CD4-positive, alpha-beta T cell (primary cell): ENCODE measurements at regions not wholly inside any gene's neighbourhood (a gene's known extent, or its start where the extent isn't known, plus 50 kb on each side); places are given as distances from the start of the nearest gene placed in this dataset.

Experiments
- ATAC-seq: fragments of 200-7000 bp; cut with Tn5 transposase; one replicate; pipeline ENCODE4 v1.10.0; 2022; ENCODE audit warnings: mild to moderate bottlenecking; ENCODE audit not compliant: poor library complexity
- CTCF ChIA-PET: fragments of 350-600 bp; sonication (Branson Sonifier 250); formaldehyde crosslinking; loops from one replicate; lab custom pipeline; 2021; ENCODE audit warnings: antibody characterized with exemption, inconsistent platforms; lab: Charles Lee
- POLR2A ChIA-PET: fragments of 350-600 bp; sonication (Branson Sonifier 250); formaldehyde crosslinking; loops from one replicate; lab custom pipeline; 2021; ENCODE audit warnings: antibody characterized with exemption, inconsistent platforms; lab: Charles Lee
- DNase-seq, 14 experiments: peaks; one replicate each; pipeline ENCODE4 v3.0.0-alpha.2; 2013 to 2020; ENCODE audit warnings: mixed read lengths in 2 of 14
- H3K27ac ChIP-seq, 2 donors: one replicate each; pipeline versions ENCODE4 v1.5.1 to v1.7.0; 2013; ENCODE audit warnings: low read length in 2 of 2, low read depth in 1 of 2, mild to moderate bottlenecking in 1 of 2
- H3K27me3 ChIP-seq, 2 experiments: 1 replicate in 1 of 2; 2 replicates in 1 of 2; pipeline versions ENCODE4 v1.6.1 to v1.7.0; 2013; ENCODE audit warnings: low read length in 2 of 2, control low read depth in 1 of 2, mild to moderate bottlenecking in 1 of 2, moderate library complexity in 1 of 2; ENCODE audit not compliant: insufficient read depth in 2 of 2, control insufficient read depth in 1 of 2
- H3K36me3 ChIP-seq: one replicate; pipeline ENCODE4 v1.6.1; 2013; ENCODE audit warnings: low read length, control low read depth; ENCODE audit not compliant: insufficient read depth
- H3K4me1 ChIP-seq: one replicate; pipeline ENCODE4 v1.6.1; 2013; ENCODE audit warnings: low read length, control low read depth; ENCODE audit not compliant: insufficient read depth
- H3K4me3 ChIP-seq: one replicate; pipeline ENCODE4 v1.5.1; 2013; ENCODE audit warnings: mild to moderate bottlenecking, low read length, moderate library complexity
- H3K9me3 ChIP-seq, 2 experiments: 1 replicate in 1 of 2; 2 replicates in 1 of 2; pipeline versions ENCODE4 v1.6.1 to v1.7.0; 2013; ENCODE audit warnings: low read length in 2 of 2, mild to moderate bottlenecking in 2 of 2, control low read depth in 1 of 2, moderate library complexity in 1 of 2; ENCODE audit not compliant: control insufficient read depth in 1 of 2, insufficient read depth in 1 of 2
- H3K27ac Mint-ChIP-seq: one replicate; pipeline ENCODE4 v1.8.0; 2020; ENCODE audit warnings: mixed read lengths
- H3K27me3 Mint-ChIP-seq: one replicate; pipeline ENCODE4 v1.8.0; 2021; ENCODE audit warnings: mixed read lengths
- H3K36me3 Mint-ChIP-seq: one replicate; pipeline ENCODE4 v1.8.0; 2021; ENCODE audit warnings: low read depth, mixed read lengths
- H3K4me1 Mint-ChIP-seq: one replicate; pipeline ENCODE4 v1.8.0; 2021; ENCODE audit warnings: low read depth, mixed read lengths
- H3K4me3 Mint-ChIP-seq: one replicate; pipeline ENCODE4 v1.8.0; 2020; ENCODE audit warnings: mild to moderate bottlenecking, mixed read lengths
- H3K9me3 Mint-ChIP-seq: one replicate; pipeline ENCODE4 v1.8.0; 2020; ENCODE audit warnings: mixed read lengths
- CTCF ChIP-seq: fragments of 200-600 bp; IDR thresholded peaks from one replicate; pipeline ENCODE4 v1.8.0; 2022; ENCODE audit warnings: antibody characterized with exemption, mild to moderate bottlenecking
- intact Hi-C, 2 experiments: fragments of 100-400 bp; cut with DNase I in 1 of 2; cut with micrococcal nuclease in 1 of 2; formaldehyde crosslinking; loops; one replicate each; pipeline versions ENCODE4 v1.15.1 to v1.9.0; 2023 to 2025; cut with DNase I, micrococcal nuclease

DNA sequence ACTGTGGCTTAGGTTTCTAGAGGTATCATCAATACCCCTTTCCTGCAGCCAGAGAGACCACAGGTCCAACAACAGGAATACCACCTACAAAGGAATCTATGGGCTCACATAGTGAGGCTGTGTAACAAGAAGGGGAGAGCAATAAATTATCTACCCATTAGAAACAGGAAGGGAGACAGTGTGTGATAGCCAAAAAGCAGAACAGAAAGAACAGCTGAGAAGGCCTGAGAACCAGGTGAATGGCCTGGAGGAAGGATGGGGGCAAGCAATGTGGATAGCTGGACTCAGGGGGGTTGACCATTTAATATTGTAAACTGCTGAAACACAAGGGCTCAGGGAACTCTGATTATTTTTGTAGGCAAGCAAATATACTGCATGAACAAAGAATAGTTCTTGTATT lies 628.2 kb downstream of the COL12A1 start:
- ChIA-PET POLR2A (no interaction called here), CTCF (no interaction called here)
- Mint-ChIP-seq H3K9me3 (peaks cover 2% of the 10 kb centered on the region), H3K27me3 (no peaks in the 10 kb centered on the region), H3K4me1 (no peaks in the 10 kb centered on the region), H3K27ac (no peak overlapping the region), H3K4me3 (no peak overlapping the region), H3K36me3 (no peaks in the 10 kb centered on the region)
- Histone ChIP-seq H3K4me3 (no peak overlapping the region), H3K27ac (no peak overlapping the region), H3K9me3 (no peaks in the 10 kb centered on the region), H3K27me3 (no peaks in the 10 kb centered on the region), H3K36me3 (no peaks in the 10 kb centered on the region), H3K4me1 (no peaks in the 10 kb centered on the region)
- no peak for TF ChIP-seq CTCF
- DNase-seq (no peak), ATAC-seq (no peak)
- intact Hi-C loops, result loop anchor here in 1 of 2 experiments (10.0 kb wide), 1 partner anchor 843 kb away; no protein-coding TSS in a partner anchor

DNA sequence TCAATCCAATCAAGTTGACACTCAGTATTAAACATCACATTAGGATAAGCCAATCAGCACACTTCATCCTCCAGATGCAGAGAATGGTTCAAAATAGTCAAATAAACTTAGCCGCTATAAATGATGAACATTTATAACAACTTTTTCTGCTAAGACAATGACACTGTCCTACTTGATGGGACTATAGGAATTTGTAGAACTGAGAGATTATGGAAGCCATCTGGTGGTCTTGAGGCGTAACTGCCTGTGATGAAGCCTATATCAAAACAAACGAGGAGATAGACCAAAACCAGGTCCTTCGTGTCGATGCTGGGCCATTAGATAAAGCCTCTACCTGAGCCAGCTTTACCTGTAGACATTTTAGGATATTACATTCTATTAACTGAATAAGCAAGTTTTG lies 631.1 kb downstream of the COL12A1 start:
- Histone ChIP-seq H3K9me3 (no peaks in the 10 kb centered on the region), H3K4me3 (no peak overlapping the region), H3K4me1 (no peaks in the 10 kb centered on the region), H3K27me3 (no peaks in the 10 kb centered on the region), H3K36me3 (no peaks in the 10 kb centered on the region), H3K27ac (no peak overlapping the region)
- peak in 1 of 14 experiments; percentile 1 for DNase-seq
- Mint-ChIP-seq H3K27ac (no peak overlapping the region), H3K36me3 (no peaks in the 10 kb centered on the region), H3K4me1 (no peaks in the 10 kb centered on the region), H3K9me3 (no peaks in the 10 kb centered on the region), H3K27me3 (no peaks in the 10 kb centered on the region), H3K4me3 (no peak overlapping the region)
- no peak for TF ChIP-seq CTCF
- intact Hi-C loops, result loop anchor here in 1 of 2 experiments (10.0 kb wide), 1 partner anchor 840 kb away; no protein-coding TSS in a partner anchor
- no peak for ATAC-seq
- POLR2A ChIA-PET, result no interaction called here
- CTCF ChIA-PET, result no interaction called here

DNA sequence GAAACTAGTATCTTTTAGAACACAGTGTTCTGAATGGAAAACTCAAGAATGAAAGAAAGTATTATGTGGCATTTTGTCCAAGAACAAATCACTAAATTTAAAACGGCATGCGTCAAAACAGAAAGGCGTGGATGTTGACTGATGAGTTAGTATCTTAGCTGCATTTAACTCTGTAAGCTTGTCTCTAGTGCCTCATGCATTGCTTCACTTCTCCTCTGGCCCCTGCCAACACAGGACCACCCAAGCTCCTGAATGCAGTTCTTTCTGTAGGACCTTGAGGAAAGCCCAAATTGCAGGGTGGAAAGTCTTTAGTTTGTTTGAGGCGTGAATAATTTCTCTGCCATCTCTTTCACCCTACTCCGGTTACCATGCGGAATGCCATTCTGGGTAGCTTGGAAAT lies 632.2 kb downstream of the COL12A1 start:
- Mint-ChIP-seq H3K27me3 (no peaks in the 10 kb centered on the region), H3K4me1 (no peaks in the 10 kb centered on the region), H3K27ac (no peak overlapping the region), H3K36me3 (no peaks in the 10 kb centered on the region), H3K9me3 (no peaks in the 10 kb centered on the region), H3K4me3 (no peak overlapping the region)
- H3K4me3 ChIP-seq, result no peak overlapping the region
- intact Hi-C loops, result loop anchor here in 1 of 2 experiments (10.0 kb wide), 1 partner anchor 839 kb away; no protein-coding TSS in a partner anchor
- ChIA-PET CTCF (no interaction called here), POLR2A (no interaction called here)
- no peak overlapping the region for H3K27ac ChIP-seq
- no peaks in the 10 kb centered on the region for H3K9me3 ChIP-seq
- no peak for TF ChIP-seq CTCF
- ATAC-seq, result no peak
- H3K4me1 ChIP-seq, result no peaks in the 10 kb centered on the region
- no peak for DNase-seq
- no peaks in the 10 kb centered on the region for H3K36me3 ChIP-seq
- no peaks in the 10 kb centered on the region for H3K27me3 ChIP-seq
